ENCODE measurements at regions not wholly inside any gene's neighbourhood (a gene's known extent, or its start where the extent isn't known, plus 50 kb on each side); places are given as distances from the start of the nearest gene placed in this dataset.

DNA sequence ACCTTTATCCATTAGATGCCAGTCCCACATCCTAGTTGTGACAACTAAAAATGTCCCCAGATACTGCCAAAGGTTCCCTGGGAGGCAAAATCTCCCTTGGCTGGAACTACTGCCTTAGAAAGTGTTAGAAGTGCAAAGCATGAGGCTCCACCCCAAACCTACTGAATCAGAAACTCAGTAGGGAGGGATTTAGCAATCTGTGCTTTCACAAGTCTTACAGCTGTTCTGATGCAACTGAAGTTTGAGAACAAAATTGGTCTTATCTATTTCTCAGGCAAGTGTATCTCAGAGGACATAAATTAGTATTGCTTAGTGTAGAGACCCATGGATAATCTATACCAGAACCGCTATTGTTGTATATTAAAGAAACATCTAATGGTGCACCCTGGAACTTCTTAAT is 70.2 kb downstream of the CLDN1 start:
- peak; percentile 34 for DNase-seq (ENCODE audit: low spot score)

DNA sequence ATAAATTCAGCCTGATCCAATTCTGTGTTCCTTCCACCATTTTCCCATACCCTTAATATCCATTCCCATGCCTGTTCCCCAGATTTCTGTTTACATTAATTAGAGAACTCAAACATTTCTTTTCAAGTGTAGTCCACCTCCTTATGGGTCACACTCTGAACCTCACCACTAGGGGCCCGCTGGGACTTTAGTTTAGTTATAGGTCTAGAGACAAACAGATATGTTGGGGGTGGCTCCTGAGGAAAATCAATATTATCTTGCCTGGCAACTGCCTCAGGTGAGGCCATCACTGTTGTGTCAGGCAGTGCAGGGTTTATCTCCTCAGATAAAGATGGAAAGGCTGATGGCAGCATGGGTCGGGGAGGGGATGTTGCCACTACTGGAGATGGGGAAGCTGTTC is 72.8 kb downstream of the CLDN1 start:
- DNase-seq (ENCODE audit: low spot score): no peak

DNA sequence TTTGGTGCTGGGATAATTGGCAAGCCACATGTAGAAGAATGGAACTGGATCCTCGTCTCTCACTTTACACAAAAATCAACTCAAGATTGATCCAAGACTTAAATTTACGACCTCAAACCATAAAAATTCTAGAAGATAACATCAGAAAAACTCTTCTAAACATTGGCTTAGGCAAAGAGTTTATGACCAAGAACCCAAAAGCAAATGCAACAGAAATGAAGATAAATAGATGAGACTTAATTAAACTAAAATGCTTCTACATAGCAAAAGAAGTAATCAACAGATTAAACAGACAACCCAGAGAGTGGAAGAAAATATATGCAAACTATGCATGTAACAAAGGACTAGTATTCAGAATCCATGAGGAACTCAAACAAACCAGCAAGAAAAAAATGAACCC is 80.1 kb downstream of the CLDN1 start:
- no peak for DNase-seq (ENCODE audit: low spot score)

DNA sequence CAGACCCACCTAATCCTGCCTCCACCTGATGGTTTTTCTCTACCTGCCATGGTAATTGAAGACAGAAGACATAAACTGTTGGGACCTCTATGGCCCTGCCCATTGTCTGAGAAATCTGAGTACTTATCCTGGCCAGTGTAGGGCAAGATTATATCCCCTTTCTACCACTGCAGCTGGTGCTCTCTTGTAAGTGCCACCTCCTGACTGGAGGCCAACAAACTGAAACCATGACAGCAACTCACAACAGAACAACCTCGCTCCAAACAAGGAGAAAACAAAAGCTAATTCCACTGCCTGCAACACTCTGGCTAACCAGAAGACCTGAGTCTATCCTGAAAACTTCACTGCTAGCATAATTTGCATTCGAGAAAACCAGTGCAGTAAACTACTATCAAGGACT is 82.9 kb downstream of the CLDN1 start:
- no peak for DNase-seq (ENCODE audit: low spot score)

DNA sequence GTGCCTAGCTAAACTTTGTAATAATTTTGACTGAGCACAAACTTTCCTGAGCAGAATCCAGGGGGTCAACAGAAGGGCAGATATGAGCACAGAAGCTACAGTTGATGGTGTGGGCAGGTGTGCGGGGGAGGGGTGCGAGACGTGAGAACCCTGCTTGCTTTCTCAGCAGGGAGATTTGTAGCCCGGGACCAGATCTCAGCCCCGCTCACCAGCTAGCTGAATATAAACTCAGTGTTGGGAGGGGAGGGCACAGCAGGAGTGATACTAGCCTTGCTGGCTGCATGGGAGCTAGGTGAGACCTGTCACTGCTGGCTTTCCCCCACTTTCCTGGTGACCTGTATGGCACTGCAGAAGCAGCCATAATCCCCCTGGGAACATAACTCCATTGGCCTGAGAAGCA is 83.4 kb downstream of the CLDN1 start:
- no peak for DNase-seq (ENCODE audit: low spot score)

DNA sequence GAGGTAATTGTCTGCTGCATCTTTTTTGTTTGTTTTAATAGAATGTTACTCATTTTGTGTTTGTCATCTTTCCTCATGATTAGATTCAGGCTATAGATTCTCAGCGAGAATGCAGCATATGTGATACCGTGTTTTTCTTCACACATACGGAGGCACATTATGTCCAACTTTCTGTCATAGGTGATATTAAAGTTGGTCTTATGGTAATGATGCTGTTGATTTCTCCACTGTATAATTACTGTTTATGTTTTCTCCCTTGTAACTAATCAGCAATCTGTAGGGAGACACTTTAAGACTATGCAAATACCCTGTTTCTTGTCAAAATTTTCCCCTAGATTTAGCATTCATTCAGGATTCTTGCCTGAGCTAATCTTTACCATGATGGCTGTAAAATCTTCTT is 87.6 kb downstream of the CLDN1 start:
- DNase-seq (ENCODE audit: low spot score): no peak

DNA sequence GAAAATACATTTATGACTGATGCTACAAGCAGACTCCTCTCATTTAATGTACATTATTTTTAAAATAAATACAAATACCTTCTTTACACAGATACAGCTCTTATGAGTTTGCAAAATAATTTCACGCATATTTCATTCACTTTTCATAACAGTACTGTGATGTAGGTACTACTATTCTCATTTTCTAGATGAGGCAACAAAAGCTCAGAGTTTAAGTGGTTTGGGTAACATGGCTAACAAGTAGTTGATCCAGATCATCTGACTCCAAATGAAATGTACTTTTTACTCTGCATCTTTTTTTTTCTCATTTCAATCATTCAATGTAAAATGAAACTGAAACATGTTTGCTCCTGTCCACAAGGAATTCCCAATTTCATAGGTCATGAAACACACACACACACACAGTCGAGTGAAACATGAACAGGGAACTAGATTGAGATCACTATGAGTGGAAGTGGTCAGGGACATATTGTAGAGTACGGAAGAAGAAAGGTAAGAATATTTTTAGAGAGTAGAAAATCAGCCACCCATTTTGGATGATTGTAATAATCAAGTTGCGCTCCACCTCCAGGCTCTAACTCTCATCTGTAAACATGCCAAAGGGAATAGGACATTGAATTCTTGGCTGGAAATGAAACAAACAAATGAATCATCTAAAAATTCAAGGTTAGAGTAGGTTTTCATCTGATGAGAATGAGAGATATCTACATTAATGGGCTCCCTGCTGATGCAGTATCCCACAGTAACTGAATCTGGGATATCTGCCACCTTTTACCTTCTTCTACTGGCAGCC is 92.4 kb downstream of the CLDN1 start:
- DNase-seq (ENCODE audit: low spot score): no peak

DNA sequence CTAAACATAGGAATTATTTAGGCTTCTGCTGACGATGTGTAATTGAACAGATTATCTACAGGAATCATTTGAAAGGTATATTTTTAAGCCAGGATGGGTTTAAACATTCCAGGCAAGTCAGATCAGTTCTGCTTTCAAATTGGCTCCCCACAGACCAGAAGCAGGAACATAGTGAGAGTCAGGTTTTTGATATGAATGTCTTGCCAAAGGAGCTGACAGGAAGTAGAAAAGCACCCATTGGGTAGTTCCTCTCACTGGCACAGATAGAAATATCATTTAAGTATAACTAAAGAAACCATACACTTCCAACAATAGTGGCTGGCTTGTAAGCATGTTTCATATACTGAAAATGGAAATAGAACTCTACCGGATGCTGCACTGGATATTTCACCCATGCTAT is 95.2 kb downstream of the CLDN1 start:
- DNase-seq (ENCODE audit: low spot score): no peak

DNA sequence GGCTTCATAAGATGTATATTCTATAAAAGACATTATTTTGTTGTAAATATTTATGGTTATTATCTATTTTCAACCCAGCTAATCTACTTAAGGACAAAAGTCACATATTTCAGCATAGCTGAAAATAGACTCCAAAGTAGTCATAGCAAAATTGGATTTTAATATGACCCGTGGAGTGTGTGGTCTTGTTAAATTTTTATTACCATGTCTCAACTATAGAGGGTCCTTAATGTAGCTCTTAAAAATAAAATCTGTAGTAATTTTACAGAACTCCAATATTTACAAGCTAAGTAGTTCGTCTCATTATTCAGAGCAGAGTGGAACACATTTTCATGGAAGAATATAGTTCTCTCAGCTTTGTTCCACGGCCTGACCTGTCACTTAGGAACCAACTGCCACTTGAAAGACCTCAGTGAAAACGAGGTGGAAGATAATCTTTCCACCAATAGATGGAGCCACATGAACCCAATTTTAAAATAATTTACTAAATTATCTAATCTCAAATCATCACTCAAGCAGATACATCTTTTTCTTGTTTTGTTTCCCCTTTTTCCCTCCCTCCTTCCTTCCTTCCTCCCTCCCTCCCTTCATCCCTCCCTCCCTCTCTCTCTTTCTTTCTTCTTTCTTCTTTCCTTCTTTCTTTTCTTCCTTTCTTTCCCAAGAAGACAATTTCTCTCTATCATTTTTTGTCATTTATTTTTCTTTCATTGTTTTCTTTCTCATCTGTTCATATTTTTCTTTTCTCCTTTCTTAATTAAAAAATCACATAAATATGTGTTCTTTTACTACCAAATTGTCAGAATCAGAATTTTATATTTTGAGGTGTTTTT is 97.2 kb downstream of the CLDN1 start:
- peak; percentile 29 for DNase-seq (ENCODE audit: low spot score)

DNA sequence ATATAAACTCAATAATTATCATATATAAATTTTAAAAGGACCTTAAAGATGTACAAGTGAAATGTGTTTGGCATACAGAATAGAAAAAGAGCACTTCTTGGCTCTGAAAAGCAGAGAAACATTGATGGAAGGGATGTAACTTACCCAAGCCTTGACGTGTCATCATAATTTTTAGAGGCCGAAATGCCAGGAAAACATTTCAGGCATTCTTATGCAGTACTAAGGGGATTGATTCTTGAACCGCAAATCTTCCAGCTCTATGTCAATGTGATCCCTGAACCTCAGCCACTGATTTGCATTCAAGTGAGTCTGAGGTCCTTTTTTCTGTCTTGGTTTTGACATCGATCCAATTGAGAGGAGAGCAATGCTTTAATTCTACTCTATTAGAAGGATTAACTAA is 97.8 kb downstream of the CLDN1 start:
- DNase-seq (ENCODE audit: low spot score): no peak

DNA sequence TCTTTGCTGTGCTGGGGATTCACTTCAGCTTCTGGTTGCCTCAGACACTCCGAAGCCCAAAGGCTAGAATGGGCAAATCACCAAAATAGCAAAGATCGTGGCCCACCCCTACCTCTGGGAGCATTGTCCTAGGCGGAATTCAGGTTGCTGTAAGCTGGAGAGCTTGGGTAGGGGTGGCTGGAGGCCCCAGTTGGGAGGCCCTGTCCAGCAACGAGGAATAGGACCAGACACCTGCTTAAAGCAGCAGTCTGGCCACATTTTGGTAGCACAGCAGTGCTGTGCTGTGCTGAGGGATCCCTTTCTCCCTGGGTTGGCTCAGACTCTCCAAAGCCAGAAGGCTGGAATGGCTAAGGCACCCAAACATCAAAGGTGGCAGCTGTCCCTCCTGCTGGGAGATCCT is 99.3 kb downstream of the CLDN1 start:
- no peak for DNase-seq (ENCODE audit: low spot score)

DNA sequence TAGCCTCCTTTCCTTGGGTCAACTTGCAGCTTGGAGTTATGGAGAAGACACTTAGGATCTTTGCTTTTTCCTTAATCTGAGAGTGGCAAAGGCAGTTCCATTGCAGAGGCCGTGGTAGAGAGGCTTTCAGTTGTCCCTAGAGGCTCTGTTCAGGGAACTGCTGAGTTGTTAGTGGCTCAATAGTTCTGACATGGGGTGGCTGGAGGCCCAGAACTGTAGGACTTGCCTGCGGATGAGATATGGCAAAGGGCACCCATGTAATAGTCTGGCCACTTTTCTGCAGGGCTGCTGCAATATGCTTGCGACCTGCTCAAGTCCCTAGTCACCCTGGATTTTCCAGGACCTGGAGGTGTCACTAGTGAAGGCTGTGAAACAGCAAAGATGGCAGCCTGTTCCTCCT is 99.9 kb downstream of the CLDN1 start:
- no peak for DNase-seq (ENCODE audit: low spot score)

DNA sequence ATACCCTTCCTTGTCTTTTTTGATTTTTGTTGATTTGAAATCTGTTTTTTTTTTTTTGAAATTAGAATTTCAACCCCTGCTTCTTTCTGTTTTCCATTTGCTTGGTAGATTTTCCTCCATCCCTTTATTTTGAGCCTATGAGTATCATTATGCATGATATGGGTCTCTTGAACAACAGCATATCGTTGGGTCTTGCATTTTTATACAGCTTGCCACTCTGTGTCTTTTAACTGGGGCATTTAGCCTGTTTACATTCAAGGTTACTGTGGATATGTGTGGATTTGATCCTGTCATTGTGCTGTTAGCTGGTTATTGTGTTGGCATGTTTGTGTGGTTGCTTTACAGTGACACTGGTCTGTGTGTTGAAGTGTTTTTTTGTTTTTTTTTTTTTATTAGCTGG is 99.7 kb upstream of the P3H2 start:
- no peak for DNase-seq (ENCODE audit: low spot score)

DNA sequence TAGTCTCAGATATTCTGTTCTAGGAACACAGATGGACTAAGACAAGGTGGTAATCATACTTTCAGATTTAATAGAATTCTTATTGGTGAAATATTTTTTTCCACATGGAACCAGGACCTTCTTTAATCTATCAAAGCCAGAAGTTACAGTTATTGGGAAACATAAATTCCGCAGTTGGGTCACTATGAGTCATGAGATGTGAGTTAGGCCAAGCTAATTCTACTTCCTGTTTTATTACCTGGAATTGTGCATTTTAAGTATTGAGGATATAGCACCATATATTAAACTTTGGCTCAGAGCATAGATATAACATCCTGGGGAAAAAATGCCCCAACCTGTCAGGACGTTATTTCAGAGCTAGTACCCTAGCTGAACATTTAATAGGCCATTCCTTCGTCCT is 96.4 kb upstream of the P3H2 start:
- DNase-seq (ENCODE audit: low spot score): no peak

DNA sequence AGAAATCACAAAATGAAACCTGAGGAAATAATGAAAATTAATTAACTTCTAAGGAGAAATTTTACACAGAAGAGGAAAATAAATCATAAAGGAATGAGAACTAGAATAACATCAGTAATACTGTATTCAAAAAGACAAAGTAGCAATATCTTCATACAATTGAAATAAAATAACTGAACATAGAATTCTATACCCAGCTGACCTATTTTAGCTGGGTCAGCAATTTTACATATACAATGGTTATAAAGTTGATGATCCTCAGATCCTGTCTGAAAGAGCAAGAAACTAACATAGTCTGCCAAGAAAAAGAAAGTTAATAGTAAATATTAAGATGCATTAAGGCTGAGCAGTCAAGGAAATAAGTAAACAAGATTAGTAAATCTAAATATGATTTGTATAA is 93.0 kb upstream of the P3H2 start:
- DNase-seq (ENCODE audit: low spot score): no peak

DNA sequence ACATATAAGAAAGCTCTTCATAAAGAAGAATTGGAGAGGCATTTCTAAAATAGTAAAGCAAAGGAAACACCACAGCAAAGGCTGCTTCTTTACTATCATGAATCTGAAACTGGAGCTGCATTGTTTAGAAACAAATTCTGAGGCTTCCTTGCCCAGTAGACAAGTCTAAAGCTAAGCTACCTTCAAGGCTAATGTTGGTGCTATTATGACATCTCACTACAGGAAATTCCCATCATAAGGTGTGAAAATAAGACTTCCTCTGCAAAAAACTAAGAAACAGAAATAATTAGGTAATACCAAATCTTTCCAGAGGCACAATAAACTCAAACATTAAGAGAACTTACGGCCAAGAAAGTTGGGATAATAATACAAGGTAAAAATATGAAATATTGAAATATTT is 89.9 kb upstream of the P3H2 start:
- DNase-seq (ENCODE audit: low spot score): no peak

DNA sequence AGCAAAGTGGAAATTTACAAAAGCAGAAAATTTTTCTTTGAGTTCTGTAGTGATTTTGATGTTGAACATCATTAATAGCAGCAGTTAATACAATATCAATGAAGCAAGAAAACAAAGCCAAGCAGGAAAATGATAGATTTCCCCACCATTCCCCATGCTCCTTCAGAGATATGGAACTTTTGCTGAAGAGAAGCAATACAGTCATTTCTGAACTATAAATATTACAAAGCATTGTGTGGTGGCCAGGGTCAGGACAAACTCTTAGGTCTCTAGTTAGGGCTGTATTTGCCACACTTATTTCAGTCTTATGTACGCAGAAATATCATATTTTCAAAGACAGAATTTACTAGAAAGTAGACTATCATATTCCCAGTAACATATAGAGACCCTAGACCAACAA is 88.8 kb upstream of the P3H2 start:
- no peak for DNase-seq (ENCODE audit: low spot score)

DNA sequence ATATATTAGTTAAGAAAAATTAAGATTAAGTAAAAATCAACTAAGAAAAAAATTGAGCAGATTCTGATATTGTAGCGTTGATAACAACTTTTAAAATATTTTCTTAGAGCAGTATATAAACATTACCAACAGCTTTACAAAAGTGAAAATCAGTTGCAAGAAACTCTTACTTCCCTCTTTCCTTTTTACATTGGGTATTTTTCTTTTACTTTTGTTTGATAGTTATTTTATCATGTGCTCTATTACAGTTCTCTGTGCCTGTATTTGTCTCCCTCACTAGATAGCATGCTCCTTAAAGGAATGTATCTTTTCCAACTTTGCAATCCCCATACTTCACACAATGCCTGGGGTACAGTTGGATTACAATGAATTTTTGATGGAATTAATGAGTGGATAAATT is 87.5 kb upstream of the P3H2 start:
- DNase-seq (ENCODE audit: low spot score): no peak

DNA sequence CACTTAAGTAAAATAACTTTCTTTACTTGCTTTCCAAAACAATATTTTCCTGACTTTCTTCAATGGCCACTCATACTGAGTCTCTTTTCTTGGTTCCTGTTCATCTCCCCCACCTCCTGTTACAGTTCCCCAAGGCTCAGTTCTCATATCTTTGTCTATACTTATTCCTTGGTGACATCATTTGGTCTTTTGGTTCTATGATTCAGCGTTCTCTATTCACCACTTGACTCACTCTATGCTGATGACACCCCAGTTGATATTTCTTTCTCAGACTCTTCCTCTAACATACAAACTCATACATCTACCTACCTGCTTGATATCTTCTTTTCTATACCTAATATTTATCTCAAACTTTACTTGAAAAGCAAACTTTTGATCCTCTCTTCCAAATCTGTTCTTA is 85.0 kb upstream of the P3H2 start:
- peak; percentile 57 for DNase-seq (ENCODE audit: low spot score)

DNA sequence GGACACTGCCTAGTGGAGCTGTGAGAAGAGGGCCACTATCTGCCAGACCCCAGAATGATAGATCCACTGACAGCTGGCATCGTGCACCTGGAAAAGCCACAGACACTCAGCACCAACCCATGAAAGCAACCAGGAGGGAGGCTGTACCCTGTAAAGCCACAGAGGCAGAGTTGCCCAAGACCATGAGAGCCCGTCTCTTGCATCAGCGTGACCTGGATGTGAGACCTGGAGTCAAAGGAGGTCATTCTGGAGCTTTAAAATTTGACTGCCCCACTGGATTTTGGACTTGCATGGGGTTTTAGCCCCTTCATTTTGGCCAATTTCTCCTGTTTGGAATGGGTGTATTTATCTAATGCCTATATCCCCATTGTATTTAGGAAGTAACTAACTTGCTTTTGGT is 83.5 kb upstream of the P3H2 start:
- no peak for DNase-seq (ENCODE audit: low spot score)

DNA sequence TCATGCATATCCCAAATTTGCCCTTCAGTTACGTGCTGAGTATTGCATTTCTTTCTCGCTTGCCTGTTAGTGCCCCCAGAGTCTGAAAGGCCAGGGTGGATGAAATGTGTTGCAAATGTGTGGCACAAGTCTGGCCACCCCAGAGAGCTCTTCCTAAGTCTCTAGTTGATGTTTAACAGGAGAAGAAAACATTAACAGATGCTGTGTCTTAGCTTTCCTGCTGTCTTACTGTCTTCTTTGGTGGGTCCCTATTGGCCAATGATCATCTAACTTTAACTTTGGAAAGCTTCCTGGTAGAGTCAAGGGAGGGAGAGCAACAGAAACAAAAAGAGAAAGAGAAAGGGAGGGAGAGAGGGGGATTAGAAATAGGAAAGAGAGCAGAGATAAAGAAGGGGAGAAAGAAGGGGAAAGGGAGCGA is 76.7 kb upstream of the P3H2 start:
- no peak for DNase-seq (ENCODE audit: low spot score)

DNA sequence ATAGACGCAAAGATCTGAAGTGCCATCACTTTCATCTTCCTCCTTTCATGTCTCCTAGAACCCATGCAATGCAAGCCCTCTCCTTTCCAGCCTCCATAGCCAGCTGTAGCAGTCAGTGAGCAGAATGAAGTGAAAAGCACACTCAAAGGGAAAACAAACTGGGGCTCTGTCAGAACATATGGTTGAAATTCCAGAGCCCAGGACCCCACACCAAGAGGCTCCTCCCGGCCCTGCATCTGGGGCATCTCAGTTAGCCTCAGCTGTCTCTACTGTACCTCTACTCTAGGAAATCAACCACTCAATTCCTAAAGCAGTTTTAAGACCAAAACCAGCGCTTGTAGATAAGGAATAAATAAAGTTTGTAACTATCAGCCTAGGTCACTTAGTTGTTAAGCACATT is 73.8 kb upstream of the P3H2 start:
- DNase-seq (ENCODE audit: low spot score): no peak

DNA sequence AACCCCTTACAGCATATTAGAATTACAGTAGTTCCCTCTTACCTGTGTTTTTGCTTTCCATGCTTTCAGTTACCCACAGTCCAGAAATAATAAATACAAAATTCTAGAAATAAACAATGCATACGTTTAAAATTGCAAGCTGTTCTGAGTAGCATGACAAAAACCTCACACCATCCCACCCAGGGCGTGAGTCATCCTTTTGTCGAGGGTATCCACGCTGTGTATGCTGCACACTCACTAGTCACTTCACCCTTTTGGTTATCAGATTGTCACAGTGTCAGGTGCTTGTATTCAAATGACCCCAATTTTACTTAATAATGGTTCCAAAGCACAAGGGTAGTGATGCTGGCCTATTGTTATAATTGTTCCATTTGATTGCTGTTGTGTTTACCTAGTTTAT is 72.5 kb upstream of the P3H2 start:
- no peak for DNase-seq (ENCODE audit: low spot score)

DNA sequence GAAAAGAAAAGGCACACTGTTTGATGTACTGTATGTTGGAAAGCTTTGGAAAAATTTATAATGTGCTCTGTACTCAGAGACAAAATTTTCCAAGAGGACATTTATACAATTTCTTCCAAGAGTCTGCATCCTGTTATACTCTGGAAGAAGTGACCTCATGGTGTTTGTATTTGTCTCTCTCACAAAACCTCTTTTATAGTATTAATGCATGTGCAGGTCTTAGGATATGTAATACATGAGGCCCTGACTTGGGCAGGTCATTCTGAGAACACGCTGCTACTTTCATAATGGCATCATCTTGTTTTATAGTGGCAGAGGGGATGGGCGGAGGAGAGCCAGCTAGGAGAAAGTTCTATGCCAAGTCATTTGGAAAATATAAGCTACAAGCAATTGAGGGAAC is 72.0 kb upstream of the P3H2 start:
- no peak for DNase-seq (ENCODE audit: low spot score)
